WERI-Rb-1 (cell line): ENCODE measurements at regions not wholly inside any gene's neighbourhood (a gene's known extent, or its start where the extent isn't known, plus 50 kb on each side); places are given as distances from the start of the nearest gene placed in this dataset.

Source experiments
- DNase-seq: peaks from one replicate; pipeline ENCODE4 v3.0.0-alpha.2; 2020
- H3K27ac ChIP-seq: fragments of 250-450 bp; sonication (Bioruptor Pico); 2 replicates; pipeline ENCODE4 v1.5.1; 2020; ENCODE audit warnings: mild to moderate bottlenecking, moderate library complexity
- H3K27me3 ChIP-seq: fragments of 250-450 bp; sonication (Bioruptor Pico); 2 replicates; pipeline ENCODE4 v1.5.1; 2021; ENCODE audit warnings: mild to moderate bottlenecking, low read depth, moderate library complexity; ENCODE audit not compliant: insufficient read depth, severe bottlenecking
- H3K36me3 ChIP-seq: fragments of 250-450 bp; sonication (Bioruptor Pico); 2 replicates; pipeline ENCODE4 v1.5.1; 2020; ENCODE audit warnings: mild to moderate bottlenecking, moderate library complexity
- H3K4me3 ChIP-seq: 2 replicates; pipeline ENCODE4 v1.5.1; 2011; ENCODE audit warnings: low read depth, mild to moderate bottlenecking, control low read depth, low read length
- H3K9me3 ChIP-seq: fragments of 250-450 bp; sonication (Bioruptor Pico); 2 replicates; pipeline ENCODE4 v1.5.1; 2021; ENCODE audit warnings: mild to moderate bottlenecking, moderate library complexity; ENCODE audit not compliant: severe bottlenecking
- TF ChIP-seq, protein P1 (sequence below): IDR thresholded peaks from 2 replicates; pipeline ENCODE4 v1.5.1; 2011; ENCODE audit warnings: low read depth, mild to moderate bottlenecking, control low read depth, inconsistent platforms, low read length

DNA sequence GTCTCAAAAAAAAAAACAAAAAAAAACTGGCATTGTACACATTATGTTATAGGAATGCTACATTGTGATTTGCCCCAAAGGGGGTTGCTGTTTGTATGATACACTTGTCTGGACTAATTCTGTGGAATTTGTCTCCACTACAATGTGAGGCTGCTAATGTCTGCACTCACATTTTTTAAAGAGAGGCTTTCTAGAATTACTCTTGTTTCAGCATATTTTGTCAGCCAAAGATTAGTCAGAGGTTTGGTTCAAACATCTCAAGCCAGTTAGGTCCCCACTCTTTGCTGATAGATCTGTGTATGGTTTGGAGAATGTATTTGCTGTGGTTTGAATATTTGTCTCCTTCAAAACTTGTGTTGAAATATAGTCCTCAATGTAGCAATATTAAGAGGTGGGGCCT is 59.3 kb upstream of the ZNF169 start:
- TF ChIP-seq, protein P1, sequence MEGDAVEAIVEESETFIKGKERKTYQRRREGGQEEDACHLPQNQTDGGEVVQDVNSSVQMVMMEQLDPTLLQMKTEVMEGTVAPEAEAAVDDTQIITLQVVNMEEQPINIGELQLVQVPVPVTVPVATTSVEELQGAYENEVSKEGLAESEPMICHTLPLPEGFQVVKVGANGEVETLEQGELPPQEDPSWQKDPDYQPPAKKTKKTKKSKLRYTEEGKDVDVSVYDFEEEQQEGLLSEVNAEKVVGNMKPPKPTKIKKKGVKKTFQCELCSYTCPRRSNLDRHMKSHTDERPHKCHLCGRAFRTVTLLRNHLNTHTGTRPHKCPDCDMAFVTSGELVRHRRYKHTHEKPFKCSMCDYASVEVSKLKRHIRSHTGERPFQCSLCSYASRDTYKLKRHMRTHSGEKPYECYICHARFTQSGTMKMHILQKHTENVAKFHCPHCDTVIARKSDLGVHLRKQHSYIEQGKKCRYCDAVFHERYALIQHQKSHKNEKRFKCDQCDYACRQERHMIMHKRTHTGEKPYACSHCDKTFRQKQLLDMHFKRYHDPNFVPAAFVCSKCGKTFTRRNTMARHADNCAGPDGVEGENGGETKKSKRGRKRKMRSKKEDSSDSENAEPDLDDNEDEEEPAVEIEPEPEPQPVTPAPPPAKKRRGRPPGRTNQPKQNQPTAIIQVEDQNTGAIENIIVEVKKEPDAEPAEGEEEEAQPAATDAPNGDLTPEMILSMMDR, result no peak
- Histone ChIP-seq H3K4me3 (no peak overlapping the region), H3K36me3 (no peaks in the 10 kb centered on the region), H3K9me3 (peaks cover 10% of the 10 kb centered on the region), H3K27ac (peak overlapping the region; percentile 22; the same call in 1 of the 2 replicates), H3K27me3 (no peaks in the 10 kb centered on the region)
- DNase-seq, result no peak

DNA sequence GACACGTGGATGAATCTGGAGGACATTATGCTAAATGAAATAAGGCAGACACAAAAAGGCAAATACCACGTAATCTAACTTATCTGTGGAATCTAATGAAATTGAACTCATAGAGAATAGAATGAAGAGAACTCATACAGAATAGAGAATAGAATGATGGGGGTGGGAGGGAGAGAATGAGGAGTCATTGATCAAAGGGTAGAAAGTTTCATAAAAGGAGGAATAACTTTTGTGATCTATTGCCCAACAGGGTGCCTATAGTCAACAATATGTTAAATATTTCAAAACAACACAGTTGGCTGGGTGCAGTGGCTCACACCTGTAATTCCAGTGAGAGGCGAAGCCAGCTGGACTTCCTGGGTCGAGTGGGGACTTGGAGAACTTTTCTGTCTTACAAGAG is 54.9 kb upstream of the ZNF169 start:
- Histone ChIP-seq H3K4me3 (no peak overlapping the region), H3K9me3 (no peaks in the 10 kb centered on the region), H3K36me3 (no peaks in the 10 kb centered on the region), H3K27ac (no peak overlapping the region), H3K27me3 (no peaks in the 10 kb centered on the region)
- no peak for DNase-seq
- TF ChIP-seq, protein P1, result no peak

DNA sequence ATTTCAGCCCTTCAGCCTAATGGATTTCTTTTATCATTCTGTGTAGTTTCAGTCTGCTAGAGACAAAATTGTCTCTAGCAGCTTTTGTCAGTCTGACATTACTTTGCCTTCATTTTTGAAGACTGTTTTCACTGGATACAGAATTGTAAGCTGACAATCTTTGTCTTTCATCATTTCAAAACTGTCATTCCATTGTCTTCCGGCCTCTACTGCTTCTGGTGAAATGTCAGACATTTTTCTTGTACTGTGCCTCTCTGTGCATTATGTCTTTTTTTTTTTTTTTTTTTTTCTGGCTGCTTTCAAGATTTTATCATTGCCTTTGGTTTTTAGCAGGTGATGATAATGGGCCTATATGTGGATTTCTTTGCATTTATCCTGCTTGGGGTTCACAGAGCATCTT is 51.3 kb upstream of the ZNF169 start:
- no peak overlapping the region for H3K27ac ChIP-seq
- DNase-seq, result no peak
- H3K36me3 ChIP-seq, result no peaks in the 10 kb centered on the region
- no peaks in the 10 kb centered on the region for H3K9me3 ChIP-seq
- H3K27me3 ChIP-seq, result no peaks in the 10 kb centered on the region
- no peak overlapping the region for H3K4me3 ChIP-seq
- TF ChIP-seq, protein P1, result no peak
